Neural cell (in vitro differentiated cells): ENCODE measurements at regions not wholly inside any gene's neighbourhood (a gene's known extent, or its start where the extent isn't known, plus 50 kb on each side); places are given as distances from the start of the nearest gene placed in this dataset.

Experiments
- H2AFZ ChIP-seq: fragments of 200-600, 300-800 bp; sonication (generic), shearing (Covaris generic); 2 replicates; pipeline ENCODE4 v1.6.0; 2014; ENCODE audit warnings: low read depth, mild to moderate bottlenecking, antibody characterized with exemption, low read length, moderate library complexity
- H3F3A ChIP-seq: fragments of 200-600 bp; shearing (Covaris generic); 2 replicates; pipeline ENCODE4 v1.6.1; 2016; ENCODE audit warnings: mild to moderate bottlenecking, moderate library complexity, mixed read lengths, antibody characterized with exemption, low read length; ENCODE audit not compliant: insufficient read depth, poor library complexity, severe bottlenecking
- H3K27ac ChIP-seq: fragments of 200-600, 300-800 bp; sonication (generic), shearing (Covaris generic); 2 replicates; pipeline ENCODE4 v1.5.1; 2014; ENCODE audit warnings: mild to moderate bottlenecking, low read length, moderate library complexity
- H3K27me3 ChIP-seq: fragments of 300-800, 200-600 bp; sonication (generic), shearing (Covaris generic); 2 replicates; pipeline ENCODE4 v1.6.0; 2014; ENCODE audit warnings: mild to moderate bottlenecking, low read depth, low read length, moderate library complexity; ENCODE audit not compliant: insufficient read depth
- H3K36me3 ChIP-seq: fragments of 300-800, 200-600 bp; sonication (generic), shearing (Covaris generic); 2 replicates; pipeline ENCODE4 v1.5.1; 2014; ENCODE audit warnings: mild to moderate bottlenecking, antibody characterized with exemption, low read length, moderate library complexity; ENCODE audit not compliant: insufficient read depth
- H3K4me2 ChIP-seq: fragments of 300-800, 200-600 bp; sonication (generic), shearing (Covaris generic); 2 replicates; pipeline ENCODE4 v1.6.0; 2014; ENCODE audit warnings: mild to moderate bottlenecking, low read length
- H3K4me3 ChIP-seq: fragments of 300-800, 200-600 bp; sonication (generic), shearing (Covaris generic); 2 replicates; pipeline ENCODE4 v1.5.1; 2014; ENCODE audit warnings: mild to moderate bottlenecking, low read length, moderate library complexity
- H3K79me2 ChIP-seq: fragments of 200-600 bp; shearing (Covaris generic); replicated peaks from 2 replicates; pipeline ENCODE4 v1.6.0; 2014; ENCODE audit warnings: mild to moderate bottlenecking, low read length, moderate library complexity; ENCODE audit not compliant: insufficient read depth
- H3K9ac ChIP-seq: fragments of 300-800, 200-600 bp; sonication (generic), shearing (Covaris generic); 2 replicates; pipeline ENCODE4 v1.6.1; 2016; ENCODE audit warnings: mild to moderate bottlenecking, low read length, mixed read lengths
- H3K9me2 ChIP-seq: fragments of 200-600 bp; shearing (Covaris generic); 2 replicates; pipeline ENCODE4 v1.6.1; 2016; ENCODE audit warnings: mild to moderate bottlenecking, low read length, mixed read lengths; ENCODE audit not compliant: insufficient read depth
- H3K9me3 ChIP-seq: fragments of 200-600, 300-800 bp; sonication (generic), shearing (Covaris generic); 2 replicates; pipeline ENCODE4 v1.6.1; 2016; ENCODE audit warnings: mild to moderate bottlenecking, mixed run types, low read length, moderate library complexity, mixed read lengths
- H4K20me1 ChIP-seq: fragments of 200-600 bp; shearing (Covaris generic); 2 replicates; pipeline ENCODE4 v1.6.1; 2016; ENCODE audit warnings: mild to moderate bottlenecking, mixed run types; ENCODE audit not compliant: insufficient read depth
- CTCF ChIP-seq: fragments of 450-650 bp; IDR thresholded peaks from 2 replicates; pipeline ENCODE4 v1.5.1; 2014; ENCODE audit warnings: antibody characterized with exemption, mild to moderate bottlenecking, moderate library complexity; ENCODE audit not compliant: poor library complexity, severe bottlenecking
- EP300 ChIP-seq: fragments of 450-650 bp; conservative IDR thresholded peaks from 2 replicates; pipeline ENCODE4 v1.6.1; 2014; ENCODE audit warnings: antibody characterized with exemption, mild to moderate bottlenecking, moderate library complexity; ENCODE audit not compliant: poor library complexity, severe bottlenecking
- EZH2 ChIP-seq: fragments of 200-600, 300-800 bp; shearing (Covaris generic), sonication (generic); IDR thresholded peaks from 2 replicates; pipeline ENCODE4 v1.6.1; 2014; ENCODE audit warnings: antibody characterized with exemption, low read length, borderline replicate concordance, mild to moderate bottlenecking; ENCODE audit not compliant: insufficient read depth, poor library complexity, severe bottlenecking
- MXI1 ChIP-seq: fragments of 450-650 bp; conservative IDR thresholded peaks from 2 replicates; pipeline ENCODE4 v1.6.1; 2014; ENCODE audit warnings: antibody characterized with exemption, mild to moderate bottlenecking; ENCODE audit not compliant: poor library complexity, severe bottlenecking
- POLR2AphosphoS5 ChIP-seq: IDR thresholded peaks from 2 replicates; pipeline ENCODE4 v1.6.1; 2012
- RAD21 ChIP-seq: fragments of 450-650 bp; conservative IDR thresholded peaks from 2 replicates; pipeline ENCODE4 v1.6.1; 2014; ENCODE audit warnings: antibody characterized with exemption, mild to moderate bottlenecking, moderate library complexity
- REST ChIP-seq: IDR thresholded peaks from 2 replicates; pipeline ENCODE4 v1.6.1; 2012; ENCODE audit warnings: borderline replicate concordance
- SMC3 ChIP-seq: fragments of 450-650 bp; conservative IDR thresholded peaks from 2 replicates; pipeline ENCODE4 v1.6.1; 2014; ENCODE audit warnings: antibody characterized with exemption, mild to moderate bottlenecking, moderate library complexity; ENCODE audit not compliant: poor library complexity
- TAF1 ChIP-seq: IDR thresholded peaks from 2 replicates; pipeline ENCODE4 v1.6.1; 2012; ENCODE audit warnings: low read depth

- Histone ChIP-seq H3F3A (no peaks in the 10 kb centered on the region), H2AFZ (no peak overlapping the region), H3K9me3 (no peaks in the 10 kb centered on the region), H3K27me3 (no peaks in the 10 kb centered on the region), H3K9ac (no peak overlapping the region), H3K36me3 (no peaks in the 10 kb centered on the region), H3K9me2 (no peaks in the 10 kb centered on the region), H3K4me3 (no peak overlapping the region), H3K79me2 (no peaks in the 10 kb centered on the region), H3K4me2 (no peak overlapping the region), H4K20me1 (no peaks in the 10 kb centered on the region), H3K27ac (no peak overlapping the region)
- TF ChIP-seq REST (no peak), EZH2 (no peak), TAF1 (no peak), EP300 (no peak)
Observed at GRCh38 chr2:164138750-164139149, 402.9 kb upstream of the FIGN start.

- no peaks in the 10 kb centered on the region for H3K27me3 ChIP-seq
- no peaks in the 10 kb centered on the region for H3K9me2 ChIP-seq
- TF ChIP-seq MXI1 = no peak
- no peak overlapping the region for H3K4me3 ChIP-seq
- H4K20me1 ChIP-seq = no peaks in the 10 kb centered on the region
- no peaks in the 10 kb centered on the region for H3K36me3 ChIP-seq
- no peak overlapping the region for H3K9ac ChIP-seq
- no peaks in the 10 kb centered on the region for H3K9me3 ChIP-seq
- no peaks in the 10 kb centered on the region for H3K79me2 ChIP-seq
- no peak overlapping the region for H2AFZ ChIP-seq
- no peak overlapping the region for H3K27ac ChIP-seq
- H3F3A ChIP-seq = no peaks in the 10 kb centered on the region
- no peak overlapping the region for H3K4me2 ChIP-seq
Observed at GRCh38 chr2:164134336-164134735, 398.5 kb upstream of the FIGN start.

GRCh38 chr2:164127971-164128527 is 392.2 kb upstream of the FIGN start:
- no peaks in the 10 kb centered on the region for H3K27me3 ChIP-seq
- H3K36me3 ChIP-seq = no peaks in the 10 kb centered on the region
- no peaks in the 10 kb centered on the region for H3K9me2 ChIP-seq
- TF ChIP-seq REST = no peak
- TF ChIP-seq EZH2 = no peak
- no peak for TF ChIP-seq CTCF
- TF ChIP-seq MXI1 = no peak
- no peak for TF ChIP-seq SMC3
- no peak for TF ChIP-seq EP300
- no peak for TF ChIP-seq POLR2AphosphoS5
- TF ChIP-seq RAD21 = no peak
- no peak for TF ChIP-seq TAF1
- H2AFZ ChIP-seq = no peak overlapping the region
- H4K20me1 ChIP-seq = no peaks in the 10 kb centered on the region
- H3K27ac ChIP-seq = no peak overlapping the region
- no peak overlapping the region for H3K4me2 ChIP-seq
- no peaks in the 10 kb centered on the region for H3K79me2 ChIP-seq
- H3K4me3 ChIP-seq = no peak overlapping the region
- no peaks in the 10 kb centered on the region for H3K9me3 ChIP-seq
- no peaks in the 10 kb centered on the region for H3F3A ChIP-seq
- H3K9ac ChIP-seq = no peak overlapping the region
